ENCODE measurements at regions not wholly inside any gene's neighbourhood (a gene's known extent, or its start where the extent isn't known, plus 50 kb on each side); places are given as distances from the start of the nearest gene placed in this dataset.

DNA sequence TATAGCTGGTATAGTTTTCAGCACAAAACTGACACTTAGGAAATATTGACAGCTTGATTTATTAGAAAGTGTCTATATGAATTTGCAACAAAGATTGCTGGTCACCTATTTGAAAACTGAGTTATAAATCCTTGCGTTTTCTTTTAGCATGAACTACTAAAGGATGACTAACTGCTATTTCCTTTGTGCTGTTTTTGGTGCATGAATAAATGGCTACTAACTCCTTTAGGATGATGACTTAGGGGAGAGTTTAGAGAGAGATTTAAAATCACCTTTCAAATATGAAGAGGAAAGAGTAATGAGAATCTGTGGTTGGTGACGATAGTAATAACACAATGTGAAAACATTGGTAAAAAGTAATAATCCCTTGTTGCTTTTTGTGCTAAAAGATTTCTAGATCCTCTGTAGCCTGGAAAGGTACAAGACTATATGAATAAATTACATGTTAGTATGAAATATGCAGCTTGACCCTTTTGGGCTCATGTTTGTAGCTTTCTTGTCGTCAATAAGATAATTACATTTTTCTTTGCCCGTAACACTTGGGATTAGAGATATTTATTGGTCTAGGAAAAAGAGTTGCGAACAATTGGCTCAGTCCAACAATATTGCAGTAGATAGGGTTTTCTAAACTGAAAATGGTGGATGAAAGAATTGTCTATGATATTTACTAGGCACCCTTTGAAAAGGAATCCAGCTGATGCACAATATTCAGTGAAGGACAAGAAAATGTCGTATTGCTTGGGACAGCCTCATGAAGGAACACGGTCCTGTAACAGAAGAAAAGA is 453.0 kb downstream of the ADAMTS20 start:
- no peak for TF ChIP-seq CTCF (IDR thresholded peaks at IDR 0.05; ENCODE audit: unreplicated experiment)
- CTCF ChIA-PET = interaction anchor here (0.6 to 0.7 kb wide), 2 partner anchors 12 to 662 kb away, joined by 3 read pairs; no protein-coding TSS in a partner anchor
- H3K36me3 Mint-ChIP-seq (ENCODE audit: insufficient read depth, unreplicated experiment) = no peaks in the 10 kb centered on the region
- intact Hi-C loops (cut with micrococcal nuclease) = no loop called here
- H3K27ac Mint-ChIP-seq (ENCODE audit: low read depth, unreplicated experiment) = no peak overlapping the region
- no peak overlapping the region for H3K4me3 Mint-ChIP-seq (ENCODE audit: unreplicated experiment)
- no TSS peak for BruUV-seq (replicated peaks)
- no peaks in the 10 kb centered on the region for H3K4me1 Mint-ChIP-seq (ENCODE audit: insufficient read depth, unreplicated experiment)
- DNase-seq (ENCODE audit: unreplicated experiment) = no peak
- no peaks in the 10 kb centered on the region for H3K9me3 Mint-ChIP-seq (ENCODE audit: unreplicated experiment)
- POLR2A ChIA-PET = interaction anchor here (0.6 to 1.2 kb wide), 3 partner anchors 8 to 976 kb away, joined by 3 to 5 read pairs (median 3); no protein-coding TSS in a partner anchor
- H3K27me3 Mint-ChIP-seq (ENCODE audit: insufficient read depth, unreplicated experiment) = no peaks in the 10 kb centered on the region

- Mint-ChIP-seq H3K27ac (ENCODE audit: low read depth, unreplicated experiment) (no peak overlapping the region), H3K9me3 (ENCODE audit: unreplicated experiment) (no peaks in the 10 kb centered on the region), H3K27me3 (ENCODE audit: insufficient read depth, unreplicated experiment) (no peaks in the 10 kb centered on the region), H3K36me3 (ENCODE audit: insufficient read depth, unreplicated experiment) (no peaks in the 10 kb centered on the region), H3K4me3 (ENCODE audit: unreplicated experiment) (no peak overlapping the region), H3K4me1 (ENCODE audit: insufficient read depth, unreplicated experiment) (no peaks in the 10 kb centered on the region)
- no peak for DNase-seq (ENCODE audit: unreplicated experiment)
- ChIA-PET POLR2A (interaction anchor here (0.6 to 0.9 kb wide), 2 partner anchors 55 to 977 kb away, joined by 3 read pairs; no protein-coding TSS in a partner anchor), CTCF (interaction anchor here (0.6 to 1.0 kb wide), 2 partner anchors 13 to 22 kb away, joined by 3 to 4 read pairs; no protein-coding TSS in a partner anchor)
- TF ChIP-seq CTCF (IDR thresholded peaks at IDR 0.05; ENCODE audit: unreplicated experiment) = no peak
- intact Hi-C loops (cut with micrococcal nuclease) = no loop called here
- BruUV-seq (replicated peaks) = no TSS peak
These were observed 453.9 kb downstream of the ADAMTS20 start for GRCh38 chr12:43098071-43098470.

- CTCF ChIA-PET = interaction anchor here (0.7 to 1.0 kb wide), 2 partner anchors 23 to 510 kb away, joined by 4 read pairs; no protein-coding TSS in a partner anchor
- Mint-ChIP-seq H3K4me1 (ENCODE audit: insufficient read depth, unreplicated experiment) (no peaks in the 10 kb centered on the region), H3K27ac (ENCODE audit: low read depth, unreplicated experiment) (no peak overlapping the region), H3K4me3 (ENCODE audit: unreplicated experiment) (no peak overlapping the region), H3K36me3 (ENCODE audit: insufficient read depth, unreplicated experiment) (no peaks in the 10 kb centered on the region), H3K27me3 (ENCODE audit: insufficient read depth, unreplicated experiment) (no peaks in the 10 kb centered on the region), H3K9me3 (ENCODE audit: unreplicated experiment) (no peaks in the 10 kb centered on the region)
- BruUV-seq (replicated peaks) = no TSS peak
- TF ChIP-seq CTCF (IDR thresholded peaks at IDR 0.05; ENCODE audit: unreplicated experiment) = no peak
- DNase-seq (ENCODE audit: unreplicated experiment) = no peak
- POLR2A ChIA-PET = no interaction called here
- intact Hi-C loops (cut with micrococcal nuclease) = no loop called here
These were observed 454.5 kb downstream of the ADAMTS20 start for GRCh38 chr12:43097471-43097870.

DNA sequence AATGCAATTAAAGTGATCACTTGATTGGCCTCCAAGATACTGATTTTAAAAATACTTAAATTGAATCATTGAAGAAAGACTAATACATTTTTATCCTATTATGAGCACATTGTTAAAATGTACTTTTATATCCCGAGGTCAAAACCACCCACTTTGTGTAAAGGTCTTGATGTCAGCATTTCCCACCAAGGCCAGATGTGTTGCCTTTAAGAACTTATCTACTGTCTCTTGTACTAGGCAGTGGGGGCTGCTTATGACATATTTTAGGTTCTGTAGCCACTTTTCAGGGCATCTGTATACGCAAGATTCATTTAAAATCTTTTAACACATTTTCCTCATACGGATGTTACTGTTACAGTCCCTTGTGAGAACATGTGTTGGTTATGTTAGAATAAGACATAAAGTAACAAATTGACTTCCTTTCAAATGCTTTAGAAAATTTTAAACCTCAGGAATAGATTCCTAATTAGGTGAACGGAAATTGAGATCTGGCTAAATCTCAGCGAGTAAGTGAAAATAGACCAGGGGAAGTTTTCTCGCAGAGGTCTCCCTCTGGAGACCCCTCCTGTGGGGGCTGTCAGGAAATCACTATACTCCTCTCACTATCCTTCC is 456.2 kb downstream of the ADAMTS20 start:
- H3K9me3 Mint-ChIP-seq (ENCODE audit: unreplicated experiment) = peaks cover under 1% of the 10 kb centered on the region
- no peaks in the 10 kb centered on the region for H3K36me3 Mint-ChIP-seq (ENCODE audit: insufficient read depth, unreplicated experiment)
- H3K4me1 Mint-ChIP-seq (ENCODE audit: insufficient read depth, unreplicated experiment) = no peaks in the 10 kb centered on the region
- DNase-seq (ENCODE audit: unreplicated experiment) = no peak
- no peak for TF ChIP-seq CTCF (IDR thresholded peaks at IDR 0.05; ENCODE audit: unreplicated experiment)
- no peaks in the 10 kb centered on the region for H3K27me3 Mint-ChIP-seq (ENCODE audit: insufficient read depth, unreplicated experiment)
- CTCF ChIA-PET = interaction anchor here (0.6 to 0.8 kb wide), 2 partner anchors 9 to 21 kb away, joined by 3 to 4 read pairs; no protein-coding TSS in a partner anchor
- no TSS peak for BruUV-seq (replicated peaks)
- no peak overlapping the region for H3K4me3 Mint-ChIP-seq (ENCODE audit: unreplicated experiment)
- POLR2A ChIA-PET = no interaction called here
- no peak overlapping the region for H3K27ac Mint-ChIP-seq (ENCODE audit: low read depth, unreplicated experiment)
- intact Hi-C loops (cut with micrococcal nuclease) = no loop called here
